NCI-H526 treated with DMSO at 0.1 percent for 48 hours (cell line): ENCODE measurements at regions not wholly inside any gene's neighbourhood (a gene's known extent, or its start where the extent isn't known, plus 50 kb on each side); places are given as distances from the start of the nearest gene placed in this dataset.
A peak's percentile ranks its signal among the peaks of the same experiment; 100 is the strongest.

Experiments used
- DNase-seq: peaks from one replicate; lab custom pipeline; 2025; lab: John Stamatoyannopoulos, UW

DNA sequence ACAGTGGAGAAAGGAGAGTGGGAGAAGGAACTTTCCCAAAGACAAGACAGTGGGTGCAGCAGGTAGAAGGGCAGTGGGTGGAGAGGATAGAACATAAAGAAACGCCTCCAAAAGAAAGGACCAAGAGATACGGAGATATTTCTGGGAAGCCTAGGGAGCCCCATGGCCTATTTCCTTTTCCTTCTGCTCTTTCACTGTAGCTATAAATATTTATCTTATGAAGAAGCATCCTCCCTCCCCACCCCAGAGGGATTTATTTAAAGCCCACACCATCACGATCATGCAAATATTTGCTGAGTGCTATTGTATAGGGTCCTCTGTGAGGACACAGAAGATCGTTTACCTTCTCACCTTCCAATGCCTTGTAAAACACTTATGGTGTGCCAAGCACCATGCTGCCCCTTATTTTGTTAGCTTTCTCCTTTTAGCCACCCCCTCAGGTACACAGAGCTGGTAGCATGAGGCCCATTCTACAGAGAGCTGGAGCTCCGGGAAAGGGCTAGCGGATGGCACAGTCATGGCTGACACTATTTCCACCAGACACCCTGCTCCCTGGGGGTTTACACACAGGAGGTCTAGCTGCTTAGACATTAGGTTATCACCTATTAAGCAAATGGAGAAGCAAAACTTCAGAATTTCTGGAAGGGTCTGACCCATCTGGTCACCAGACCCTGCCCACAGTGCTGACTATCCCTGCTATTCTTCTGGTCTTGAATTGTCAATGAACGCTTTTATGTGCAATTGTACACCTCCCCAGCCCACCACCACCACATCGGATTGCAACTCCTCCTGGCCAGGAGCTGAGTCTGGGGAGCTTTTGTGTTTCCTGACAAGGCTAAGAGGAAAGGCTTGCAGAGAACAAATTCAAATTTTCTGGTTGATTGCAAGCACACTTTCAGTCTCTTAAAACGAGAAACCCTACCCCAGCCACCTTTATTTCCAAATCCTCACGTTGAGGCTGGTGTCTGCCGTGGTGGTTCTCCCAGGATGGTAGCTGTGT lies 91.8 kb upstream of the KLF7 start:
- peak; percentile 81 for DNase-seq

DNA sequence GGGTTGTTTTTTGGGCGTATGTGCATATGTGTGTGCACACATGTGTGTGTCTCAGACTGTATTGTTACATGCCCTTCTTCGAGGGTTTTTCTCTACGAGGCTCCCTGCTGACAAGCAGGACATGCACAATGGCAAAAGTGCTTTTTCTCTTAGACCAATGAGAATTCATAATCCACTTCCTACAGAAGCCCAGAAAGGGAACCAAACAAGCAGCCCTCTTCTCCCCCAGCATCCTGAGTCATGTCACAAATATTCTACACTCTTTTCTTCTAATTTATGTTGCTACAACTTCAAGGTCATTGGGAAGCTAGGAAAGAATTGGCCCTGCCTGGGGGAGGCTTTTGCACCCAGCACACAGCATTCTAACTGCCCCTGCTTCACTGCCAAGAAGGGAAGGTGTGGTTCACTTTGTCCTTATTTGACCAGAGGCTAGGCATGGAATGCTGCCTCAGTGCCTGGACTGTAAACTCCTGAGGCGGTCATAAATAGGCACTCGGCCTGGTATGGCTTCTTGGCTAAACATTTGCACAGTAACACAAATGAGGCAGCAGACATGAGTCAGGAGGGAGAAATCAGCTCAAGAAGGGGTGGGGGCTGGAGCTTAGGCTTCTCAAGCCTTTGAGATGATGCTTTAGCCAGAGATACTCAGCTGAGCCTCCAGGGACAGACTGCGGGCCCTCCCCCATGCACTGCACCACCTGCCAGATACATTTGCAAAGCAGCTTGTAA lies 92.7 kb upstream of the KLF7 start:
- DNase-seq = peak; percentile 81

DNA sequence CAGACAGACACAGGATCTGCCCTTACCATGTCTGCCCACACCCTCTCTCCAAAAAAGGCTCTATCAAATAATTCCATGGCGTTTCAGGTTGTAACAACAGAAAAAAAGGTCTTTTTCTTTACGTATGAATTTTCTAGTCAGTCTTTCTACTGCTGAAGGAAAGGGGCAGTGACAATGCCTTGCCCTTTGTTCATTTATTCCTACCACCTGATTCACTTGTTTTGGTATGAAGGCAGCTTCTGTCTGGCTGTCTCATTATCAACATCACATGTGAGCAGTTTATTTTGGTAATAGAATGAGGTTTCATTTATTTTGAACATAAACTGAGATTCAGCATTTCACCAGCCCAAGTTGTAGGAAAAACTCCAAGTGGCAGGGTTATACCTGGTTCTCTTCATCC lies 94.3 kb upstream of the KLF7 start:
- no peak for DNase-seq

DNA sequence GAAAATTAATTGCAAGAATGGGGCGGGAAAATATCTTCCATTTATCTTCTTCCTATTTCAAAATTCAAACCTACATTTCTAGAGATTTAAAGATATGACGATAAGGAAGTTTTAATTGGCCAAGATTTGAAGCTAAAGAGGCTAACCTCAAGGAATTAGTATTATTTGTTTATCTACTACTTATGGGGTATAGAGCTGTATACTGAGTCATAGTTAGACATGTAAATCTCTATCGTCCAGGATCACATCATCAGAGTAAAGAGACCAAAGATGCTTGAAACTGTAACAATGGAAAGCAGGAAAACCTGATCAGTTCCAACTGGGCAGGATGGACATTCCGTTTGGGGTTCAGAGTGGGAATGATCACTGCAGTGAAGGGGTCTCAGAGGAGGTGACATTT lies 95.2 kb upstream of the KLF7 start:
- no peak for DNase-seq

DNA sequence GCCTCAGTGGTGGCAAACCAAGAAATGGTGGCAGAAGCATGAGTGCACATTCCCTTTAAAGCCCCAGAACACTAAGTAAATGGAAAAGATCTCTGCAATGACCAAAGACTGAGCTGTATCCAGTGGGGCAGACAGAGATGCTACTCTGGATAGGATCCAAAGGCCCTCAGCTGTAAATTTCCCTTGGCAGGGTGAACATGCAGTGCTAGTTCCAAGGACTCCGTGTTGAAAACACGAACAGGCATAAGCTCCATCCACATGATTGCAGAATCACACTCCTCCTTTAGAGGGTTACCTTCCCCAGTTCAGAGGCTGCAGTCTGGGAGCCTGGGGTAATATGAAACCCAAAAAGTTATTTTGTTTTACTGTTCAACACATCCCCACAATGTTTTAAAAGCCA lies 98.6 kb upstream of the KLF7 start:
- DNase-seq = no peak

DNA sequence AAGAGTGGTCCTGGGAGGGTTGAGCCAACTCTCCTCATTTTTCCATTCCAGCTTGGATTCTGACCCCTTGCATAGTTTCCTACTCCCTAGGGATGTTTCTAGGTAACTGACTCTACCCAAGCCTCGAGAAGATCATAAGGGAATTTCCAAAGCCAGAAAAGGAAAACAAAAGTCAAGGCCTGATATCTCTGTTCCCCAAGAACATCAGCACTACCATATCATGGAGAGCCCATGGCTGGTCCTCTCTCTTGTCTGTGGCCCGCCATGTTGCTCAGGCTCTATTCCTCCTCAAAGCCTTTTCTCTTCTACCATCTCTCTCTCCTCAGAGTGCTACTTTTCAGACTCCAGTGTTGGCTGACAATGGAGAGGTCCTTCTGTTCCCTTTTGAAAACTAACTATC lies 99.6 kb upstream of the KLF7 start:
- DNase-seq = no peak

DNA sequence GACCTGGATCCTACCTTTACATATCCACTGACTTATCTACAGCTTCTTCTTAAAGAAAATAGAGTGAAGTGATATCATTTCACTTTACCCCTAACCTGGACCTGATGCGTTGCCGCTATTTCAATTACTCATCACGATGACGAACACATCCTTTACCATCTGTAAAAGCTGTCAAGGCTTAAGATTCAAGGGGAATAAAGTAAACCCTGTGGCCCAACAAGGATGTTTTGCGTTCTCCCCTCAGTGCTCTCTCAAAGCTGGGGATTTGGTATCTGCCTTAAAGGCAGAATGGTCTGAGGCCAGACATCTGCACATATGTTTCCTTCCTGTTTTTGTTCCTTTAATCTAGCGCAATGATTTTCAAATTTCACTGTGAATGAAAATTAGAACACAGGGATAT lies 100.1 kb upstream of the KLF7 start:
- no peak for DNase-seq

DNA sequence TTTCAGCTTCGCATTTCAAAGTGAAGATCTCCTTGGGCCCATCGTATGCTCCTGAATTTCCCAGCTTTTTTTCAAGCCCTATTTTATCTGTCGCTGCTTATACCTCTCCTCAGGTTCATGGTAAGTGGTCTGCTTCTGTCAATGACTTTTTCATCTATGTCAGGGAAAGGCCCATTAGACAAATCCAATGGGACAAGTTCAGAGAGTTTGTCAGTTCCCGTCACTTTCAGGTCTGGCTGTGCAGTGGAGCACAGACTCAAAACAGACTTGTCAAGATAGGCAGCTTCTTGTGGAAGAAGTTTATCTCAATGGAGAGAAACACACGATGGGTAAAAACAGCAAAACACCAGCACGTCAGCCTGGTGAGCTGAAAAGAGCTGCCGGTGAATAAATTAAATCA lies 100.9 kb upstream of the KLF7 start:
- no peak for DNase-seq

DNA sequence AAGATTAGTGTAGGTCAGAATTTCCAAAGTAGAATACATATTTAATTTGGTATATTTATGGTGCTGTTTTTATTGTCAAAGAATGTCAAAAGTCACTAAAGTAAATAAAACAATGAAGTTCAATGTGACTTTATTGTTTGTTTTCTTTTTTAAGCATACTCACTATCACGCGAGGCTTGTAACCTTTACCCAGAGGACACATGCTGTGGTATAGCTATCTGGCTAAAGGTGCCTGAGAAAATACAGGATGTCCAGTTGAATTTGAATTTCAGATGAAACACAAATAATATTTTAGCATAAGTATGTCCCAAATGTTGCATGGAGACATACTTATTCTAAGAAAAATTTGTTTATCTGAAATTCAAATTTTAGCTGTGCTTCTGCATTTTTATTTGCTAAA lies 103.3 kb upstream of the KLF7 start:
- DNase-seq = no peak

DNA sequence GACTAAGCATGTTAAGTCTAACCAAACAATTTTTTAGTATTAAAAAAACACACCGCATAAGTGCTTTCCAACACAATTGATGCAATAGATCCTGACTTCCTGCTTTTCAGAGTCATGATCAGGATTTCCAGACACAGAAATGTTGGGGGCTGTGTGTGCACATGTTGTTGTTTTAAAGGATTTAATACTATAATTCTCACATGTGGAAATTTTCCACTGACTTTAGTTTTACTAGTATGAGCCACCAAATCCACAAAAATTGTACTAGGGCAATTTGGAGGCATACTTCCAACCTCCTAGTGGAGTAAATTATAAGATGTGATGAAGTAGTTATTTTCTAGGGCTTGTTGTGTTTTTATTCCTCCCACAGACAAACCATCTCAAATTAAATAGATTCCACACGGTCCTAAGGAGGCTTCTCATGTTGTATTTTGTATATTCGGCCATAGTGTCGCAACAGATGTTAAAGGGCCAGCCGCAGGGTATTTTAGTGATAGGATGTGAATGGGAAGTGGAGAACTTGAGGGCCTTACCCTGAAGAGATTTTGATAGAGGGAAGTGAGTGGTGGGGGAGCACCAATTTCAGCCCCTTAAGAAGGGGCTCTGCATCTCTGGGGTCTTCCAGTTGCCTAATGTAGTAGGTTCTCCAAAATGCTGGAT lies 108.9 kb upstream of the KLF7 start:
- DNase-seq = no peak

DNA sequence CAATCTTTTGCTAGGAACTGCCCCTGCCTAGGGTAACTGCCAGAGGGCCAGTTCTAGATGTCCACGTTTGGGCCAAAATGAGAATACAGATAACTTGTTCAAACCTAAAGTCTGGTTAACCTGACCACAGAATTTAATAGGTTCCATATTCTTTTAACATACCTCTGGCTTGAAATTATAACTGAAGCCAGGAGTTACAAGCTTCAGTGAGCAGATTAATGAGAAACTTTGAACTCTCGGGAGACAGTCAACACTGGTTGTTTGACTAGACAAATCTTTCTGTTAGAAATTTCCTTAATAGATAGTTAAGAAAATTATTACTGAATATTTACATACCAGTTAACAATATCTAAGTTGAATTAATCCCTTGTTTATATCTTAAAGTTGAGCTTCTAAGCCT lies 110.0 kb upstream of the KLF7 start:
- DNase-seq = peak; percentile 90

DNA sequence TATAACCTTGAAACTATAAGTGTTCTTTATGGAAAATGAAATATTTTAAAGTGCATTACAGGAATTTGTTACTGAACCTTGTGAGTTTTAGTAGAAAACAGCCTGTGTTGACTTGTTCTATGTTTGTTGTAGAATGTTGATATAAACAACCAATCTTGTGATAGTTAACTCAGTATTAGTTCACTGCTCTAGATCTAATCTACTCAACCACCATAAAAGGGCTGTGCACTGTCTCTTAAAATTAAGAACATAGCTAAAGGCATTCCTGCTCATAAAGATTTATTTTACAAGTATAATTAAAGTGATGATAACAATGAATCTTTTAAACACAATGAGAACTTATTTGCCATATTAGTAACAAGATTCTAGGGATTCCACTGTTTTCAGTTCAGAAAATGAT lies 110.5 kb upstream of the KLF7 start:
- no peak for DNase-seq

DNA sequence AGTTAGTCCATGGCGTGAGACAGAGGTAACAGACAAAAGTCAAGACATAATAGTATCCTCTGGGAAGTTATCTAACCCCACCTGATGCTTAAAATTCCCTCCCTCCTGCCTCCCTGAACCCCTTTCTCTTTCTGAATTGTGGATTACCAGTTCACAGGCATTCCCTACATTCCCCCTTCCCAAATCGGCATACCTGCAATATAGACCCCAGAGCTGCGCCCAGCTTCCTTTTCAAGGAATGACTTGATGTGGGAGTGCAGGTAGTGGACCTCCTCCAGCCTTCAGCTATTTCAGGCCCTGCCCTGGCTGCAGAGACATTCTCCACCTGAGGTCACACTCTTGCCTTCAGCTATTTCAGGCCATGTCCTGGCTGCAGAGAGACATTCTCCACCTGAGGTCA lies 111.1 kb upstream of the KLF7 start:
- DNase-seq = no peak

DNA sequence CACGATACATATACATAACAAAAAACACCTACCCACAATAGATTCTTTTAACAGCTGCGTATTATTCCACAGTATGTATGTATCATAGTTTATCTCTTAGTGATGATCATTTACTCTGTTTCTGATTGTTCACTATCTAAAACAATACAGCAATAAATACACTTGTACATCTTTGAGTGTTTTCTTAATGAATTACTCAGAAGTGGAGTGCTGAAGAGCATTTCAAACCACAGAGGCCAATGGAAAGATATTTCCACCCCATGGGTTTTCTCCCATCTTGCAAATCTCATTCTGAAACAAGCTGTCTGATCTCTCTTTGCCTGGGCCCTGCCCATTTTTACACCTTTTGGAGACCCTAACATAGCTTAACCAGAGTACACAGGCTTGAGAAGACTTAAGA lies 113.8 kb upstream of the KLF7 start:
- DNase-seq = no peak

DNA sequence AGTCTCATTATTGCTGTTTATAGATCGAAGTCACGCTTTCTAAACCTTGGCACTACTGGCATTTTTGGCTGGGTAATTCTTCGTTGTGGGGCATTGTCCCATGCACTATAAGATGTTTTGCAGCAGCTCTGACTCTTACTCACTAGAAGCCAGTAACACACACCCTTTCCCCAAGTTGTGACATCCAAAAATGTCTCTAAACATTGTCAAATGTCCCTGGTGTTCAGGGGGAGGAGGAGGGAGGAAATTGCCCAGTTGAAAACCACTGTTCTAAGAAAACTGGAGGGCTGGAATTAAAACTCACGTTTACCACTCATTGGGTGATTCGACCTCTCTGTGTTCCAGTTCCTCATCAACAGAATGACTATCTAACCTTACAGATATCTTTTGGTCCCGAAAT lies 115.7 kb upstream of the KLF7 start:
- no peak for DNase-seq

DNA sequence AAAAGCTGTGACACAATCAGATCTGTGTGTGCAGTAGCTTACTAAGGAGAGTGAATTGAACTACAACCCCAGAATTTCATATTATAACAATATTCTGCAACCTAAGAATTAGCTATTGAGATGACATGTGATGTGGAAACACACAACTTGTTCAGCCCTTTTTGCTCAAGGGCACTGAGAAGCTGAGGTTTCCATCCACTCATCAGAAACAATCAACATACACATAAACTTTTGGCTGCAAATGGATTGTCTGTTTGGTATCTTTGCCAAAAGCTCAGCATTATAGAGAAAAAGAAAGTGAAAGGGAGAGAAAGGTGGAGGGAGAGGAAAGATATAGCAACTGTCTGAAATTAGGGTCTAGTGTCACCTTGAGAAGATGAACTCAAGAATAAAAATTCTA lies 117.2 kb upstream of the KLF7 start:
- no peak for DNase-seq

DNA sequence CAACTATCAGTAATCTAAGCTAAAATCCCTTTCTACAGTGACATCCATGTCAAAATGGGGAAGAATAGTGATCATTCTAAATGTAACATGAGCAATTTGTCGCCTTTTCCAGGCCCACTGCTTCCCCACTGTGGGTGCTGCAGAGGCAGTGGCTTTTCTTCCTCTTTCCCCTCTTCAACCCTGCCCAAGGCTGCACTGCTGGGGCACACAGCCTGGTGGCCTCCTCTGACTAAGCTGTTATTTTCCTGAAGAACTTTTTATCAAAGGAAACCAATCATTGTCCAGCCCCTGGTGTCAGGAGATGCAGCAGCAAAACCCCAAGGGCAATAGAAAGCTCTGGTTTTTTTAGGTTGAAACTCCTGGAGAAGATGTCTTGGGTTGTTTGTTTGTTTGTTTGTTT lies 117.6 kb upstream of the KLF7 start:
- DNase-seq = no peak

DNA sequence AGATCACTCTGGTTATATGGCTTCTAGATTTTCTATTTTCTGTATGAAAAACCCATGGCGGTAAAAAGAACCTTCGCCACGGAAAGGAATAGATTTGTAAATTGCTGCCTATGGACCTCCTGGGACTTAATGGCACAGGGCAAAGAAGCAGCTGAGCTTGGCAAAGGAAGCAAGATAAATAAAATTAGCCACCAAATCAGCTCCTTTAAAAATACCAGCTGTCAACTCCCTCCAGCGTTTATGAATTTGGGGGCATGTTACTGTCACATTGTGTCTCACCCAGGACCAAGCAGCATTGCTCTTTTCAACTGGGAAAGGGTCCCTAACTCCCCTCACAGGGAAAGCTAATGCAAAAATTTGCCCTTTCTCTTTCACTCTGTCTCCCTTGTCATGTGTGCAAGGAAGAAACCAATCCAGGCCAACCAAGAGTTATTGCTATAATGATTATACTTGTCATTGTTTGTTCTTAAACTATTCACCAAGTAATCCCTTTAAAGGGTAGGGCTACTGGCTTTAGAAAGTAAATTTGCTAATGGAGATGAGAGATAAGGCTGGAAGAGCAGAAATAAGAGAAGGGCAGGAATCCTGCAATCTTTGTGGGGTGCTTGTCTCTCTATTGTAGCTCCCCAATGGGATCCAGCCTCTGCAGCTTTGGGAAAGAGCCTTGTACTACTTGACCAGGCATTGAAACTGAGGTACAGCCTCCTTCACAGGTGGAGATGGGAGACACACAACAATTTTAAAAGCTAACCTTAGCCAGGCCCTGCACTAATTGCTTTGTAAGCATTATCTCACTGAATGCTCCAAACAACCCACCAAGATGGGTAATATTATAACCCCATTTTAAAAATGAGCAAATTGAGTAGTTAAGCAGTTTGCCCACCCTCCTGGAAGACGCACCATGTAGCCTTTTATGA lies 119.1 kb upstream of the KLF7 start:
- no peak for DNase-seq

DNA sequence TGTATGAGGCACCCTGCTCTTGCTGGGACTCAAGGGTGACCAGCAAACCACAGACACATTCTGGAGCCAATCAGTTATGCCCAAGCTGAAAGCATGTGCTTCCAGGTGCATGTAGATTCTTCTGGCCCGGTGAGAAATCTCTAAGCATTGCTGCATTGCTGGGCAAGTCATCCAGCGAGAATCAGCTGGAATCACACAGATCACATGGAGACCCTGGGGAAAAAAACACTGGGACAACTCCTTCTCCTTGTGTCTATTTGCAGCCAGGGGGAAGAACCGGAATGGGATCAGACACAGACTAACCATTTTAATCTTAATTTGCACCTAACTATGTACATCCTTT lies 119.7 kb upstream of the KLF7 start:
- DNase-seq = no peak

DNA sequence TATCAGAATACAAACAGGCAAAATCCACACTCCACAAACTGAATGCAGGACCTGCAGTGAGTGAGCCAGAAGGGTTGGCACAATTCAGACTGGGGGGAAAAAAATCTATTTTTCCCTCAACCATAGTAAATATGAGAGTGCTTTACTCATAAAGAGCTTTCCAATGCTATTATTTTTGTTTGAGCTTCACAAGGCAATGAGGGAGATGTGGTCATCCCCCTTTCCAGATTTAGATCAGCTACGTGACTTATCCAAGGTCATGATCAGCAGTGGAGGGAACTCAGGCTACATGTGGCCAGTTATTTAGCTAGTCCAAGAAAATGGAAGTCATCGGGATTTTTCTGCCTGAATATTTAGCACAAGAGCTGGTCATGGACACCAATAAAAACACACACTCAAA lies 120.4 kb upstream of the KLF7 start:
- DNase-seq = no peak

DNA sequence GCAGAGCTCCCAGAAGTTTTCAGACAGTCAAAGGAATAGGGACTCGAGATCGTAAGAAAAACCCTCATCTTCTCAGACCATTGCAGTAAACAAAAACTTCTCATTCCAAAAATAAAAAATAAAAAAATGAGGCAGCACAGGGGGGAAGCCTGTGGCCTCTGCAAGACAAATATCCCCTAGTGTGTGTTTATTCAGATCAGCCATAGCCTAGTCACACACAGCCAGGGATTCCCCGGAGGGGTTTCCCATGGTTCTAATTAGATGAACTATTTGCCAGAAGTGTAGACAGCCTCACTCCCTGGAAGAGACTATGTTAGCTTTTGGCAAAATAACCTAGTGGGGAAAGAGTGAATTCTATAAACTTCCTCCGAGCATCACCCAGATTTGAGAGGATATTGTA lies 122.9 kb upstream of the KLF7 start:
- DNase-seq = peak; percentile 70
